HEK293 (cell line): ENCODE measurements at regions not wholly inside any gene's neighbourhood (a gene's known extent, or its start where the extent isn't known, plus 50 kb on each side); places are given as distances from the start of the nearest gene placed in this dataset.

Experiments
- CTCF ChIA-PET: fragments of 350-600 bp; formaldehyde crosslinking; extraction: SDS; loops from one replicate; lab custom pipeline; 2021; ENCODE audit warnings: antibody characterized with exemption; lab: Yijun Ruan, JAX
- POLR2A ChIA-PET: fragments of 300-600 bp; formaldehyde crosslinking; extraction: SDS; loops from one replicate; lab custom pipeline; 2020; ENCODE audit warnings: antibody characterized with exemption, inconsistent platforms; lab: Yijun Ruan, JAX
- H3K27ac ChIP-seq: fragments of 200-500 bp; sonication (Bioruptor generic); 2 replicates; pipeline ENCODE4 v1.5.1; 2014; ENCODE audit warnings: low read depth, low read length, control low read depth, inconsistent platforms; ENCODE audit errors: extremely low read depth
- H3K36me3 ChIP-seq, 2 experiments: fragments of 200-500 bp in 1 of 2; sonication (Bioruptor generic) in 1 of 2; 1 replicate in 1 of 2; 2 replicates in 1 of 2; pipeline ENCODE4 v1.5.1; 2014 to 2017; ENCODE audit warnings: inconsistent platforms in 2 of 2, low read length in 2 of 2; ENCODE audit not compliant: control insufficient read depth in 2 of 2, insufficient read depth in 1 of 2
- H3K4me1 ChIP-seq: fragments of 200-500 bp; sonication (Bioruptor generic); 2 replicates; pipeline ENCODE4 v1.5.1; 2014; ENCODE audit warnings: mild to moderate bottlenecking, low read length, inconsistent platforms; ENCODE audit not compliant: control insufficient read depth, insufficient read depth
- H3K4me3 ChIP-seq: 2 replicates; pipeline ENCODE4 v1.5.1; 2011; ENCODE audit warnings: low read depth, mild to moderate bottlenecking, control low read depth, low read length, moderate library complexity
- H3K9me3 ChIP-seq: fragments of 200-500 bp; sonication (Bioruptor generic); 2 replicates; pipeline ENCODE4 v1.5.1; 2014; ENCODE audit warnings: low read depth, low read length, inconsistent platforms; ENCODE audit not compliant: control insufficient read depth, insufficient read depth
- GFI1B ChIP-seq: fragments of 450-650 bp; formaldehyde crosslinking; IDR thresholded peaks from 2 replicates; pipeline ENCODE4 v1.5.1; 2016; ENCODE audit warnings: missing biosample characterization, missing genetic modification characterization
- HIC1 ChIP-seq: fragments of 450-650 bp; formaldehyde crosslinking; IDR thresholded peaks from 2 replicates; pipeline ENCODE4 v1.5.1; 2016; ENCODE audit warnings: missing biosample characterization, missing genetic modification characterization
- INSM2 ChIP-seq: fragments of 450-650 bp; formaldehyde crosslinking; IDR thresholded peaks from 2 replicates; pipeline ENCODE4 v1.5.1; 2016; ENCODE audit warnings: missing biosample characterization, missing genetic modification characterization
- KLF1 ChIP-seq: fragments of 450-650 bp; formaldehyde crosslinking; IDR thresholded peaks from 2 replicates; pipeline ENCODE4 v1.5.1; 2016; ENCODE audit warnings: missing biosample characterization, missing genetic modification characterization
- REPIN1 ChIP-seq: fragments of 450-650 bp; formaldehyde crosslinking; IDR thresholded peaks from 2 replicates; pipeline ENCODE4 v1.5.1; 2017; ENCODE audit warnings: missing biosample characterization, missing genetic modification characterization, low read depth
- SCRT2 ChIP-seq: fragments of 450-650 bp; formaldehyde crosslinking; IDR thresholded peaks from 2 replicates; pipeline ENCODE4 v1.5.1; 2016; ENCODE audit warnings: missing biosample characterization, missing genetic modification characterization
- ZBTB1 ChIP-seq: fragments of 450-650 bp; formaldehyde crosslinking; IDR thresholded peaks from 2 replicates; pipeline ENCODE4 v1.5.1; 2016; ENCODE audit warnings: missing biosample characterization, missing genetic modification characterization
- ZBTB48 ChIP-seq: fragments of 450-650 bp; formaldehyde crosslinking; IDR thresholded peaks from 2 replicates; pipeline ENCODE4 v1.5.1; 2016; ENCODE audit warnings: missing biosample characterization, missing genetic modification characterization
- ZNF19 ChIP-seq: fragments of 450-650 bp; formaldehyde crosslinking; IDR thresholded peaks from 2 replicates; pipeline ENCODE4; 2016; ENCODE audit warnings: missing biosample characterization, missing genetic modification characterization, low read depth
- ZNF223 ChIP-seq: fragments of 450-650 bp; formaldehyde crosslinking; IDR thresholded peaks from 2 replicates; pipeline ENCODE4 v1.5.1; 2016; ENCODE audit warnings: missing biosample characterization, missing genetic modification characterization
- ZNF248 ChIP-seq: fragments of 450-650 bp; formaldehyde crosslinking; IDR thresholded peaks from 2 replicates; pipeline ENCODE4 v1.5.1; 2017; ENCODE audit warnings: missing biosample characterization, missing genetic modification characterization
- ZNF544 ChIP-seq: fragments of 450-650 bp; formaldehyde crosslinking; IDR thresholded peaks from 2 replicates; pipeline ENCODE4 v1.5.0; 2017; ENCODE audit warnings: missing biosample characterization, missing genetic modification characterization
- ZNF548 ChIP-seq: fragments of 450-650 bp; formaldehyde crosslinking; IDR thresholded peaks from 2 replicates; pipeline ENCODE4 v1.5.1; 2016; ENCODE audit warnings: missing biosample characterization, missing genetic modification characterization
- ZNF560 ChIP-seq: fragments of 450-650 bp; formaldehyde crosslinking; IDR thresholded peaks from 2 replicates; pipeline ENCODE4 v1.5.1; 2017; ENCODE audit warnings: missing biosample characterization, missing genetic modification characterization, borderline replicate concordance
- ZNF571 ChIP-seq: fragments of 450-650 bp; formaldehyde crosslinking; IDR thresholded peaks from 2 replicates; pipeline ENCODE4 v1.5.0; 2017; ENCODE audit warnings: missing biosample characterization, missing genetic modification characterization
- ZNF580 ChIP-seq: fragments of 450-650 bp; formaldehyde crosslinking; IDR thresholded peaks from 2 replicates; pipeline ENCODE4 v1.5.1; 2016; ENCODE audit warnings: missing biosample characterization, missing genetic modification characterization
- ZNF777 ChIP-seq: fragments of 450-650 bp; formaldehyde crosslinking; IDR thresholded peaks from 2 replicates; pipeline ENCODE4 v1.5.1; 2017; ENCODE audit warnings: missing biosample characterization, missing genetic modification characterization, borderline replicate concordance
- ZNF830 ChIP-seq: fragments of 450-650 bp; IDR thresholded peaks from 2 replicates; pipeline ENCODE4 v1.5.0; 2018; ENCODE audit warnings: missing biosample characterization, missing genetic modification characterization, low read depth, mild to moderate bottlenecking, moderate library complexity
- ZSCAN16 ChIP-seq: fragments of 450-650 bp; formaldehyde crosslinking; IDR thresholded peaks from 2 replicates; pipeline ENCODE4 v1.5.1; 2016; ENCODE audit warnings: missing biosample characterization, missing genetic modification characterization
- ZSCAN5A ChIP-seq: fragments of 450-650 bp; formaldehyde crosslinking; IDR thresholded peaks from 2 replicates; pipeline ENCODE4 v1.5.1; 2016; ENCODE audit warnings: missing biosample characterization, missing genetic modification characterization
- ZXDB ChIP-seq: fragments of 450-650 bp; formaldehyde crosslinking; IDR thresholded peaks from 2 replicates; pipeline ENCODE4 v1.5.1; 2016; ENCODE audit warnings: missing biosample characterization, missing genetic modification characterization
- TF ChIP-seq, protein P1 (sequence below): fragments of 450-650 bp; formaldehyde crosslinking; IDR thresholded peaks from 2 replicates; pipeline ENCODE4 v1.5.1; 2017; ENCODE audit warnings: missing biosample characterization, mild to moderate bottlenecking, missing genetic modification characterization, moderate library complexity
- TF ChIP-seq, protein P2 (sequence below): fragments of 450-650 bp; formaldehyde crosslinking; IDR thresholded peaks from 2 replicates; pipeline ENCODE4 v1.5.1; 2017; ENCODE audit warnings: missing biosample characterization, missing genetic modification characterization
- TF ChIP-seq, protein P3 (sequence below): fragments of 450-650 bp; formaldehyde crosslinking; IDR thresholded peaks from 2 replicates; pipeline ENCODE4 v1.5.1; 2016; ENCODE audit warnings: missing biosample characterization, missing genetic modification characterization

- no peak for TF ChIP-seq ZNF580 (tag by site-specific recombination)
- no peak for TF ChIP-seq ZNF248 (tag by site-specific recombination)
- TF ChIP-seq, protein P1, sequence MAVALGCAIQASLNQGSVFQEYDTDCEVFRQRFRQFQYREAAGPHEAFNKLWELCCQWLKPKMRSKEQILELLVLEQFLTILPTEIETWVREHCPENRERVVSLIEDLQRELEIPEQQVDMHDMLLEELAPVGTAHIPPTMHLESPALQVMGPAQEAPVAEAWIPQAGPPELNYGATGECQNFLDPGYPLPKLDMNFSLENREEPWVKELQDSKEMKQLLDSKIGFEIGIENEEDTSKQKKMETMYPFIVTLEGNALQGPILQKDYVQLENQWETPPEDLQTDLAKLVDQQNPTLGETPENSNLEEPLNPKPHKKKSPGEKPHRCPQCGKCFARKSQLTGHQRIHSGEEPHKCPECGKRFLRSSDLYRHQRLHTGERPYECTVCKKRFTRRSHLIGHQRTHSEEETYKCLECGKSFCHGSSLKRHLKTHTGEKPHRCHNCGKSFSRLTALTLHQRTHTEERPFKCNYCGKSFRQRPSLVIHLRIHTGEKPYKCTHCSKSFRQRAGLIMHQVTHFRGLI (tag by site-specific recombination), result no peak
- TF ChIP-seq, protein P2, sequence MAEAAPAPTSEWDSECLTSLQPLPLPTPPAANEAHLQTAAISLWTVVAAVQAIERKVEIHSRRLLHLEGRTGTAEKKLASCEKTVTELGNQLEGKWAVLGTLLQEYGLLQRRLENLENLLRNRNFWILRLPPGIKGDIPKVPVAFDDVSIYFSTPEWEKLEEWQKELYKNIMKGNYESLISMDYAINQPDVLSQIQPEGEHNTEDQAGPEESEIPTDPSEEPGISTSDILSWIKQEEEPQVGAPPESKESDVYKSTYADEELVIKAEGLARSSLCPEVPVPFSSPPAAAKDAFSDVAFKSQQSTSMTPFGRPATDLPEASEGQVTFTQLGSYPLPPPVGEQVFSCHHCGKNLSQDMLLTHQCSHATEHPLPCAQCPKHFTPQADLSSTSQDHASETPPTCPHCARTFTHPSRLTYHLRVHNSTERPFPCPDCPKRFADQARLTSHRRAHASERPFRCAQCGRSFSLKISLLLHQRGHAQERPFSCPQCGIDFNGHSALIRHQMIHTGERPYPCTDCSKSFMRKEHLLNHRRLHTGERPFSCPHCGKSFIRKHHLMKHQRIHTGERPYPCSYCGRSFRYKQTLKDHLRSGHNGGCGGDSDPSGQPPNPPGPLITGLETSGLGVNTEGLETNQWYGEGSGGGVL, result no peak
- TF ChIP-seq ZSCAN5A, result no peak
- TF ChIP-seq INSM2, result no peak
- no peak for TF ChIP-seq ZNF544 (tag by site-specific recombination)
- TF ChIP-seq ZNF777 (tag by site-specific recombination), result no peak
- TF ChIP-seq ZNF223 (tag by site-specific recombination), result no peak
- TF ChIP-seq SCRT2 (tag by site-specific recombination), result no peak
- no peak for TF ChIP-seq HIC1
Measured at GRCh38 chr5:77915346-77915745, 139.2 kb upstream of the TBCA start (continued).

DNA sequence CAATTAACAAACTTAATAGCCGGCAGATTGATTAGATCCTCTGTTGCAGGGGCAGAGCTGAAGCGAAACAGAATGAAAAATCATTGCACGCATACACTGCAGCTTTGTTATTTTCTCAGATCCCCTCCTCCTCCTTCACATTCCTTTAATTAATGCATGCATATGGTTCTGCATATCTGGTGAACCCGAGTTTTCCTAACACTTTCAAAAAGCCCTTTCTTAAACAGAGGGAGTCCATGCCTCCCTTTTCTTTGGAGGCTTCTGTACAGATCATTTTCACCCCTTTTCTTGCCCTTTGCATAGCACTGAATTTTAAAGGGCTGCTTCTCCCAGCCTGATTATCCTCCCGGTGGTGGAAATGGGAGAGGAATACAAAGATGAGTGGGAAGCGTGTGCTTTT is 136.6 kb upstream of the TBCA start:
- Histone ChIP-seq H3K36me3 (no peaks in the 10 kb centered on the region), H3K27ac (no peak overlapping the region), H3K4me1 (0 out of 2 replicates have a peak, but pooled peaks cover 3% of the 10 kb centered on the region), H3K4me3 (no peak overlapping the region), H3K9me3 (no peaks in the 10 kb centered on the region; the same call in 1 of the 2 replicates)
- ChIA-PET CTCF (no interaction called here), POLR2A (no interaction called here)
- TF ChIP-seq KLF1 (tag by site-specific recombination) (no peak), ZBTB1 (tag by site-specific recombination) (no peak), ZNF19 (tag by site-specific recombination) (no peak)

DNA sequence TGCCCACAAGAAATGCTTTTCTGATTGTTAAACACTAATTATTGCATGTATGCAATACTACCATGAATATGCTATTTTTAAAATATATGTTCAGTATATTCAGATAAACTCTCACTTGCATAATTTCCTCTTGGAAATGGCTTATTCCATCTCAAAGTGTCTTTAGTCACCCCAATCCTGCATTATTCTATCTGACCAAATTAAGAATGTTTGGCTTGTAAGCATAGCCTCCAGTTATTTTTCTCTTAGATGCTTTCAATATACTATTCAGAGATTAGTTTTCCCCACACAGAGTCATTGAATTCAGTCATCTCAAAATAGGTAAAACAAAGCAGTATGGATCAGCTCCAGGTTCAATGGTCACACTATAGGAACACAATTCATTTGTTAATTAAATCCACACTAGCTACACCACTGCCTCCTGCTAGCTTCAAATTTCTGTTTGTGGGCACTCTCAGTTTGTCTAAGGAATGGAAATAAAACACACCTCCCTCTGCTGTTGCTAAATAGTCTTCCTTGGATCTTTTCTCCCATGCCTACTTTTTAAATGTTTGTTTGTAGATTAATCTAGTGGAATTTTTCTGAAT is 134.6 kb upstream of the TBCA start:
- no peaks in the 10 kb centered on the region; the same call in 1 of the 2 replicates for H3K9me3 ChIP-seq
- no peak overlapping the region for H3K4me3 ChIP-seq
- no peak overlapping the region for H3K27ac ChIP-seq
- H3K4me1 ChIP-seq, result 0 out of 2 replicates have a peak, but pooled peaks cover 3% of the 10 kb centered on the region
- ChIA-PET POLR2A (no interaction called here), CTCF (interaction anchor here (0.8 kb wide), 1 partner anchor 12 kb away, joined by 3 read pairs; no protein-coding TSS in a partner anchor)
- H3K36me3 ChIP-seq, result no peaks in the 10 kb centered on the region
- TF ChIP-seq, protein P3, sequence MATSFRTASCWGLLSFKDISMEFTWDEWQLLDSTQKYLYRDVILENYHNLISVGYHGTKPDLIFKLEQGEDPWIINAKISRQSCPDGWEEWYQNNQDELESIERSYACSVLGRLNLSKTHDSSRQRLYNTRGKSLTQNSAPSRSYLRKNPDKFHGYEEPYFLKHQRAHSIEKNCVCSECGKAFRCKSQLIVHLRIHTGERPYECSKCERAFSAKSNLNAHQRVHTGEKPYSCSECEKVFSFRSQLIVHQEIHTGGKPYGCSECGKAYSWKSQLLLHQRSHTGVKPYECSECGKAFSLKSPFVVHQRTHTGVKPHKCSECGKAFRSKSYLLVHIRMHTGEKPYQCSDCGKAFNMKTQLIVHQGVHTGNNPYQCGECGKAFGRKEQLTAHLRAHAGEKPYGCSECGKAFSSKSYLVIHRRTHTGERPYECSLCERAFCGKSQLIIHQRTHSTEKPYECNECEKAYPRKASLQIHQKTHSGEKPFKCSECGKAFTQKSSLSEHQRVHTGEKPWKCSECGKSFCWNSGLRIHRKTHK (tag by site-specific recombination), result no peak
- TF ChIP-seq GFI1B (tag by site-specific recombination) (no peak), ZSCAN16 (no peak), ZNF548 (no peak), ZXDB (no peak), ZNF560 (tag by site-specific recombination) (no peak), ZNF830 (tag by site-specific recombination) (no peak), ZBTB48 (tag by site-specific recombination) (no peak), ZNF571 (tag by site-specific recombination) (no peak), REPIN1 (tag by site-specific recombination) (no peak)
